NCI-H69 (cell line): ENCODE measurements at regions not wholly inside any gene's neighbourhood (a gene's known extent, or its start where the extent isn't known, plus 50 kb on each side); places are given as distances from the start of the nearest gene placed in this dataset.
"Not testable (repeated sequence)": the region's sequence is repeated elsewhere in the genome, so short reads cannot be mapped to it uniquely, and the experiment has no call there.

Source experiments
- DNase-seq: peaks from one replicate; lab custom pipeline; 2025; lab: John Stamatoyannopoulos, UW

DNA sequence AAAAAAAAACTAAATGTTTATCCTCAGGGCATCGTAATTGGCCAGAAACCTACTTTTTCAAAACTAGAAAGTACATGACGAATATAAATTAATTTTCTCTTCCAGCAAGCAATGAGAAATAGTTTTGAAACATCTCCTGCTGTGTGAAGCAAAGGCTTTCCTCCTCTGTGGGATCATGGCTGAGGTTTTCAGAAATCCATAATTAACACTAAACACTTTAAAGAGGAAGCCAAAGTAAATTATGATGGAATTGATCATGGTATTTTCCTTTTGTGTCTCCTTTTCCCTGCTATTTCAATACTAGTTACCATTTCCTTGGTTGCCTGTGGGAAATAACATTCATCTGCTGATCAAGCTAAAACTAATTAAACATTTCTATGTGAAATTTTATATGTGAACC lies 1413.8 kb upstream of the PCDH20 start:
- DNase-seq = peak; percentile 39

DNA sequence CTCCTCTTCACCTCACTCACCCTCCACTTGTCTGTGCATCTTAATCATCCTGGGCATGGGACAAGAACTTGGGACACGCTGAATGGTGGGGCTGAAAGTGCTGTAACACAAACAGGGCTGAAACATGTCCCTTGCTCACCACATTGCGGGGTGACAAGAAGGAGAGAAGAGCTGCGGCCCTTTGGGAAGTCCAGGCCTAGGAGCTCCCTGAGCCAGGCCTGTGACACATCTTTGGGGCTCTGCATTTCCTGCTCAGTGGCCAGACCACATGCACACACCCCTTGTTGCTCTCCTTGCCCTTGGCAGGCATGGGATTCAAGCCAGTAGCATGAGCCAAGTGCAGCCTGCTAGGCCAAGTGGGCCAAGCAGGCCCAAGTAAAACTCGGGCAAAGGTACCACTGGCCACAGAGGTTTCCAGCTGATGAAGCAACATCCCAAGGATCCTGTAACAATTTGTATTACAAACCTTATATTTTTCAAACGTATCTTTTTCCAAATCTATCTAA lies 1384.3 kb upstream of the PCDH20 start:
- no peak for DNase-seq

DNA sequence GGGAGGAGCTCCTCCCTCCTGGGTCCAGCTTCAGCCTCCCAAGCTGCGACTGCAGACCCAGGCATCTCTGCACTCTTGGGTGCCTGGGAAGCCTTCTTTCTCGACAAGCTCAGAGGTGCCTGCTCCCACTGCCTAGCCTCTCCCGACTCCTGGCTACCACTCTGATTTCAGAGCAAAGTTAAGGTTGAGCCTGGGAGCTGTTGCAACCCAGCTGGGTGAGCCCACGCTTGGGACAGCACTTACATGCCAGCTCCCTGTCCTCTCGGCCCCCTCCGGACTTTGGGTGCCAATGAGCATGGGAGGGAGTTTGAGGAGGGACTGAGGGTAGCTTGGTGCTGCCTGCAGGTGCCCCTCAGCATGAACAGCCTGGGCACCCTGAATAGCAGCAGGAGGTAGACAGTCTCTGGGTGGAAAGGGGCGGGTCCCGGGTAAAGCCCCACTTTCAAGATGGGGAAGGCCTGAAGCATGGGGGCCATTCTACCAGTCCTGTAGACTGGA lies 1383.4 kb upstream of the PCDH20 start:
- no peak for DNase-seq

DNA sequence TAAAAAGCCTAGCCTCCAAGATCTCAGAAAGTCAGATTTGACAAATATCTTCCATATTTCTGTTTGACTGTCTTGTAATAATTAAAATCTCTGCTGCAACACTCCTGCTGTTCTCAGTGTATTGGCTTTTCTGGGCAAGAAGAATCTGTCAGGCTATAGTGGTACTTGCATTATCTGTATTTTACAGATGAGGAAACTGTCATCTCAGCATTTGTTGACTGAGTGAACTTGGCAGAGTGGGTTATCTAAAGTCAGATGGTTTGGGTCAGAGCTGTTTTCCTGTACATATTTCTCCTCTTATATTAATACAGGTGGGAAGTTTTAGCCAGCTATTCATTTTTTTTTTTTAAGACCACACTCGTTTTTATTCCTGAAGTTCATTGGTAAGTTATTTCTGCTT lies 1378.2 kb upstream of the PCDH20 start:
- DNase-seq = no peak

DNA sequence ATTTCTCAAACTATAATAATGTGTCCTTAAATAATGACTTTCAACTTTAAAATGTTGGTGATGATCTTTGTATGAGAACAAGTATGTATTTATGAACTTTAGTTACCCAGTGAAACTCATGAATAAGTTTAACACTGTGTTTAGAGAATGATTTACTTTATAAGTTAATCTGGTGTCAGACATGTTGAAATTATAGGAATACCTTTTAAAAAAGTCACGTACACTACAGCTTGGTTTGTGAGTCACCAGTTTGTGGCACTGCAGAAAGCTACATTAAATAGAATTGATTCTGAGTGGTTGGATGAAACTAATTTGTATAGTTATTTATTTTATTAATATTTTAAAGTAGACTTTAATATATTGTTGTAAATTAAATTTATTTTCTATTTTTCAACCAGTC lies 1366.2 kb upstream of the PCDH20 start:
- DNase-seq = no peak

DNA sequence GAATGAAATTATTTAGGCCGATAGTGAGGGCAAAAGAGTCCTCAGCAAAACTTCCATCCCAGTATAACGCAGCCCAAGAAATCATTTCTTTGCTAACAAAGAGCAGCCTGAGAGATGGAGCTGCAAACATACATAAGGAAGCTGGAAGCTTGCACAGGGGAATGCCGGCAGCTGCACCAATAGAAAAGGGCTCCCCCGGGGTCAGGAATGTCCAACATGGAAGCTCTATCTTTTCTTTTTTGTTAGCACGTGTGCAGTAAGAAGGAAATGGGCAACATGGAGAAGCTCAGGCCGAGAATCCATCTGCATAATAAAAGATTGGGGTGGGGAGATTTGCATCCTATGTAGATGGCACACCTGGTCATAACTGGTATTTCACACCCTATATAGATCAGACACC lies 1363.5 kb upstream of the PCDH20 start:
- no peak for DNase-seq

DNA sequence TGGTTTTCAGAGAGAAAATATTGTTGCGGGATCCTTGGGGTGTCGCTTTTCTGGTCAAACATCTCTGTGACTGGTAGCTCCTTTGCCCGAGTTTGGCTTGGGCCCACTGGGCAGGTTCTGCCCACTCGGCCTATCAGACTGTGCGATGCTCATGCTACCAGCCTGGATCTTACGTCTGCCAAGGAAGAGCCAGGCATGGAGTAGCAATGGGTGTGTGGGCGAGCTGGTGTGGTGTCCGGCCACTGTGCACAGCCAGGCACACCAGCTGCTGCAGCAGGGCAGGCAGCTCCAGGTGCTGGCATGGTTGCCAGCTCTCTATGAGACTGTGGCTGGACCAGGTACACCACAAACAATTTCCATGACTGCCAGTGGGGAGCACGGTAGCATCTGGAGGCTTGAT lies 1351.8 kb upstream of the PCDH20 start:
- DNase-seq = peak; percentile 57

DNA sequence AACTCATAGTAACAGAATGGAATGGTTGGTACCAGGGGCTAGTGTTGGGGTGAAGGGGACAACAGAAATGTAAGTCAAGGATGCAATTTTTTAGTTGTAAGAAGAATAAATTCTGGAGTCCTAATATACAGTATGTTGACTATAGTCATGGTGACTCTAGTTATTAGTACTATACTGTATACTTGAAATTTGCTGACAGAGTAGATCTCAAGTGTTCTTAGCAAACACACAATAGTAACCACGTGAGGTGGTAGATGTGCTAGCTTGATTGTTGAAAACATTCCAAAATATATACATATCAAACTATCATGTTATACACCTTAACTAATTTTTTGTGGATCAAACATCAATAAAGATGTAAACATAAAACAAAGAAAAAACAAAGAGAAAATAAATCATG lies 1345.1 kb upstream of the PCDH20 start:
- no peak for DNase-seq

DNA sequence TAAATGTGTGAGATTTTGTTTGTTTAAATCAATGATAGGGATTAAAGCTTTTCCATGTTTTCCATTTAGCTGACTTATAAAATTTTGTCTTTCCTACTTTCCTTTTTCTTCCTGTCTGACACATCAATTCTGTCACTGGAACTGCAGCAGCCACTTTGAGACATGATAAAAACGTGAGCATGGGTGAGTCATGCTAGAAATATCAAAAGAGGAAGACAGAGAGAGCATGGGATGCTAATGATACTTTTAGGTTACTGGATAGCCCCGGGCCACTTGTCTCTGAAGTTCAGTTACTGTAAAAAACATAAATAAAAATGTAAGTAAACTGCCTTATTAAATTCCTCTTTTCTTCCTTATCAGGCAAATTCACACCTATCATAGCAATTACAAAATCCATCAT lies 1332.0 kb upstream of the PCDH20 start:
- DNase-seq = peak; percentile 42

DNA sequence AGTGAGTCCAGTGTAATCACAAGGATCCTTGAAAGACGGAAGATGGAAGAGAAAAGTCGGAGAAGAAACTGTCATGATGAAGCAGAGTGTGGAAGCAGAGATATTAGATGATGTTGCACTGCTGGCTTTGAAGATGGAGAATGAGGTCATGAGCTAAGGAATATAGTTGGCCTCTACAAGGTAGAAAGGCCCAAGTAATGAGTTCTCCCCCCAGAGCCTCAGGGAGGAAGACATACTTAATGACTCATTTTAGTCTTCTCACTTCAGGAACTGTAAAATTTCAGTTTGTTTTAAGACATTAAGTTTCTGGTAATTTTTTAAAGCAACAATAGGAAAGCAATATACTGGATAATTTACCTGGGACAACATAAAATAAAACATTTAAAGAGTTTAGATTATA lies 1331.5 kb upstream of the PCDH20 start:
- no peak for DNase-seq

DNA sequence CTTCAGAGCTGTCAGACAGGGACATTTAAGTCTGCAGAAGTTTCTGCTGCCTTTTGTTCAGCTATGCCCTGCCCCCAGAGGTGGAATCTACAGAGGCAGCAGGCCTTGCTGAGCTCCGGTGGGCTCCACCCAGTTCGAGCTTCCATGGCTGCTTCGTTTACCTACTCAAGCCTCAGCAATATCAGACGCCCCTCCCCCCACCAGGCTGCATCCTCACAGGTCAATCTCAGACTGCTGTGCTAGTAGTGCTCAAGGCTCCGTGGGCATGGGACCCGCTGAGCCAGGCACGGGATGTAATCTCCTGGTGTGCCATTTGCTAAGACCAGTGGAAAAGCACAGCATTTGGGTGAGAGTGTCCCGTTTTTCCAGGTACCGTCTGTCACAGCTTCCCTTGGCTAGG lies 1314.1 kb upstream of the PCDH20 start:
- not testable (repeated sequence) for DNase-seq

DNA sequence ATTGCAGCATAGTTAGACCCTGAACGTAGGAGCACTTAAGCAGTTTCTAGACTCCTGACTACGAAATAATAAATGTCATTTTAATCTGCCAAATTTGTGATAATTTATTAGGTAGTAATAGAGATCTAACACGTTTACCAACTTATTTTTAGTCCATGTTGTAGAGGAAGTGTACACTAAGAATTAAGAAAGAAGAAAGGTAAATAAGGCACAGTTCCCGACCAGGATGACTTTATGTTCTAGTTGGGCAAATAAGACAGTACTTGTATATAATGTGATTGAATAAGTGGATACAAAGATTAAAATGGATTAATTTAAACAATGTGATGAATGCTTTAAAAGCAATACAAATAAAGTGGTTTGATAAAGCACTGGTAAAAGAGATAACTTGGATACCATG lies 1306.2 kb upstream of the PCDH20 start:
- no peak for DNase-seq

DNA sequence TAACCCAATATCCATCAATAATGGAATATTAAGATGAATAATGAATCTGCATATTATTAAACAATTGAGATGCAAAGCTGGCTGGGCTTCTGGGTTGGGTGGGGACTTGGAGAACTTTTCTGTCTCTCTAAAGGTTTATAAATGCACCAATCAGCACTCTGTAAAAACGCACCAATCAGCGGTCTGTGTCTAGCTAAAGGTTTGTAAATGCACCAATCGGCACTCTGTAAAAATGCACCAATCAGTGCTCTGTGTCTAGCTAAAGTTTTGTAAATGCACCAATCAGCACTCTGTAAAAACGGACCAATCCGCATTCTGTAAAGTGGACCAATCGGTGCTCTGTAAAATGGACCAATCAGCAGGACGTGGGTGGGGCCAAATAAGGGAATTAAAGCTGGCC lies 1296.3 kb upstream of the PCDH20 start:
- not testable (repeated sequence) for DNase-seq

DNA sequence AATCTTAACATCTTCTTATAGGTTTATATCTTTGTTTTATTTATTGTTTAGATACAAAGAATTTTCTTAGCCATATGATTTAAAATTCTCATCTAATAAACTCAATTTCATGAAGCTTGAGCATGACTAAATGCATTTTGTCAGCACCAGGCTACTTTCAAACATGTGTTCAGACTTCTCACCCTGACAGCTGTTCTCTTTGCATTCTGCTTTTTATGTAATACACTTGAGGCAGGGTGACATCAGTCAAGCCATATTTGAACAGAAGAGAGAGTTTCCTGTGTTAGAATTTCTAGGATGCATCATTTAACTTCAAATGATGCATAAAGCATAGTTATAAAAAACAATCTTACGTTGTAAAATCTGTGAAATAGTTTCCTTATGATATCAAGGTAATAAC lies 1295.1 kb upstream of the PCDH20 start:
- DNase-seq = peak; percentile 75

DNA sequence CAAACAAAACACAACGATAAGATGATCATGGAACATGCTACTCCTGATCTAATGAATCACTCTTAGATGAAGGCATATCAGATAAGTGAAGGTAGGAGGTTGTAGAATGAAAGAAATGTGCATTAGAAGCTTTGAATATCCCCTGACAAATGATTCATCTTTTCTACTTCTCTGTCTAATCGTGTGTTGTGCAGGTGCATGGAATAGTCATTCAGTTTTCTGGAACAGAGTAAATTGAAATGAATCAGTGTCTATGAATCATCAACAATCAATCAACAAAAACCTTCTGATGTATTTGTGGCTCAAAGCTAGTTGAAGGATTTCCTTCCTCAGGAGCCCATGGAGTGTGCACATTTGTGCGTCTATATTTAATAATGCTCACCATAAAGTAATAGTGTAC lies 1290.4 kb upstream of the PCDH20 start:
- peak; percentile 25 for DNase-seq

DNA sequence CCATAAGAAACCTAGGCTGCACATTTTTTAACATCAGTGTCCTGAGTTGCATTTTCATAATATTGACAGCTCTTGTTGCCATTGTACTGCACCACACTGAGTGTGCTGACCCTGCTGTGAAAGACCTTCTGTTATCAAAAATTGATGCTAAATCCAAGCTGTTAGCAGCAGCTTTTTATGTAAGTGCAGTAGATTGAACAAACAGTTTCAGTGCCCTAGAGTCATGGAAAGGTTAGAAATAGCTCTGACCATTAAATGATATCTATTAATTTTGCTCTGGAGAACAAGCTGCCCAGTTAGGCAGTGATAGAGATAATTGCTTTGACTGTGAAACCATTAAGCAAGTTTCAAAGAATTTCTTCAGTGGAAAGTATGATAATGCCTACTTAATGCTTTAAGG lies 1289.2 kb upstream of the PCDH20 start:
- DNase-seq = peak; percentile 73

DNA sequence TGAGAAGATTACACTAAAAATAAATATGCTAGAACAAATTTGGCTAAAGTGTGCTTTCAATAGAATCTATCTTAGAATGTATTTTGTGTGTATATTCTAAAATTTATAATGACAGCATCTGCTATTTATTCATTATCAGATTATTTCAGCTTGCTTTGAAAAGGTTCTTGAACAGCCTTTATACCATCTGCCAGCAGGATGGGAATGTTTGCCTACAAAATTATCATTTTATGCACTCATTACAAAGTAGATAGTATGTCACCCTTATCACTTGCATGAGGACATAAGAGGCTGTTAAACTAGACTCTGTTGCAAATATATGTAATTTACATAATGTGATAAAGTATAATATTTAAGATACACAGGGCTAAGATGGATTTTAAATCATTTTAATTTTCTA lies 1286.9 kb upstream of the PCDH20 start:
- peak; percentile 80 for DNase-seq

DNA sequence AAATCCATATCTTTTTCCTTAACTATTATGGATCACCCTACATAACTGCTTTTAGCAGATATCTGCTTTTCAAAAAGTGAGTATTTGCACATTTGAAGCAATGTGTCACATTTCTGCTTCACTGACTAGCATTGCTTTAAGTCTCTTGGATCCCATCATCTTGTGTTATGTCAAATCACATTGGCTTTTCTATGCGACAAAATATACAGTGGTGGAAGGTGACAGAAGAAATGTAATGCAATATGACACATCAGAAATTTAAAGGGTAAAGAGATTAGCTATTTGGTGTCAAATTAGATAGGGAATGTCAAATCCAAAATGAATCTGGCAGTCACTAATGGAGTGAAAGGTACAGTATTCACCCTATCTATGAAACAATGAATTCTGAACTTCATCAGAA lies 1282.1 kb upstream of the PCDH20 start:
- no peak for DNase-seq

DNA sequence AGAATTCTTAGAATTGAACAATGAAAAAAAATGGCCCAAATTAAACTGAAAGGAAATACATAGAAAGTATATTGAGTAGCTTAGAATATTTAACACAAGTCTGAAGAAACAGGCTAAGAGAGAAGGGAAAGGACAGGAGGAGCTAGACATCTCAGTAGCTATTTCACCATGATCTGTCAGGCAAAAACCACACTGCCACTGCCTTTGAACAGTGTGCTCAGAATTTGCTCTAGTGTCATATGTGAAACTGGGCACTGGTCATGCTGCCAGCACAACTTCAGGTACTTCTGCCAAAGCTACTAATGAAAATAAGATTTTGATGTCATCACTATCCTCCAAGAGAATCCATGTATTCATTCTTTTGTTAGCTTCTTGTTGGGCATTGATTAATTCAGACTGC lies 1280.8 kb upstream of the PCDH20 start:
- no peak for DNase-seq

DNA sequence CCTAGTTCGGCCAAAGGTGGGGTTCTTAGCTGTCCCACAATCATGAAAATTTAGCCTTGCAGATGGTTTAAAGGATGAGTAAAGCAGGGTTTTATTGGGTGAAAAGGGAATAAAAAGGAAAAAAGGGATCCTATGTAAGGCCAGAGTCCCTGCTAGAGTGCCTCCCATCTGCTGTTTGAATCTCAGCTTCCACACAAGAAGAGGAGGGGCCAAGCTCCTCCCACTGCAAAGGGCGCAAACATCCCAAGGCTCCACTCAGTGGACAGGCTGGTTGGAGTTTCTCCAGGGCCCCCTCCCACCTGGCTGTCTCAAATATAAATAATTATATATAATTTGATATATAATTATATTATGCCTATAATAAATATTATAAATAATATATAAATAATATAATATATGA lies 1272.1 kb upstream of the PCDH20 start:
- DNase-seq = peak; percentile 63

DNA sequence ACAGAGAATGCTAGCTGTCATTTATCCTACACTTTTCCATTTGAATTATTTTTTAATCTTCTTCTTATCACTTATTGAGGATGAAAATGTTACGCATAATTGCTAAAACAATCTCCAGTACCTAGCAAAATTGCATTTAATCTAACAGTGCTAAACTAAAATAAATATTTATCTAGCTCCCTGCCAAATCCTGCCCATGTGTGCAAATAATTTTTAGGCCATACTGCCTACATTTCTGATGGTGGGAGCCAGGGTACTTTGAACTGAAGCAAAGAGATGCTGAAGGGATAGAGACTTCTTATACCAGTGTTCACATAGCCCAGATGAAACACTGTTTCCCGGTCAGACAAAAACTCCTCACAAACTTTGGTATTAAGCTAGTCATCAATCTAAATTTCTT lies 1268.7 kb upstream of the PCDH20 start:
- peak; percentile 81 for DNase-seq

DNA sequence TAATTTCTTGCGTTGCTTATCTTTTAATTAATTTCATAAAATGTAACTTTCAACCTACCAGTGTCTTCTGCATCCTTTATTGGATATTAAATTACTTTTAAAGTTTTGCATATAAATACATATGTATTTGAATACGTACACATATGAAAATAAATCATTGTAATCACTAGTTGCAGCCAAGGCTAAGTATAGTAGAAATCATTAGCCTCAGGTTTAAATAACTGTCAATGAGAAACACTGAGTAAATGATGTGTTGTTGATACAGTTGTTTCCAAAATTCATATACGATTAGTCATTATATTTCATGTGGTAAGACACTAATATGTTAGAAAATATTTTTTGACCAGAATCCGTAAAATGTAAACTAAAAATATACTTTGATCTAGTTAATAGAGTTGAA lies 1267.1 kb upstream of the PCDH20 start:
- DNase-seq = no peak

DNA sequence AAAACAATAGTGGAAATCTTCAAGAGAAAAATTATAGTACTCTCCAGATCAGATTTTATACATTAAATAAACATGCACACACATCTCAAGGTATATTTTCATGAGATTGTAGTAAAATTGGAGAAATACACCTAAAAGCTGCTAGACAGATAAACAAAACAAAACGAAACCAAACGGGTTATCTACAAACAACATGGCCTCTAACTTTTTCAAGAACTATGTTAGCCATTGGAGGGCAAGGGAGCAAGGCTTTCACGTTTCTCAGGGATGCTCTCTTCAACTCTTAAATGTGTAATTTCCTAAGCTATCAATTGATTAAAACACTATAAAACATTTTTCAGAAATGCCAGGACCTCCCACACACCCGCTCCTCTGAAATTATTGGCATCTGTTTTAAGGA lies 1262.4 kb upstream of the PCDH20 start:
- no peak for DNase-seq

DNA sequence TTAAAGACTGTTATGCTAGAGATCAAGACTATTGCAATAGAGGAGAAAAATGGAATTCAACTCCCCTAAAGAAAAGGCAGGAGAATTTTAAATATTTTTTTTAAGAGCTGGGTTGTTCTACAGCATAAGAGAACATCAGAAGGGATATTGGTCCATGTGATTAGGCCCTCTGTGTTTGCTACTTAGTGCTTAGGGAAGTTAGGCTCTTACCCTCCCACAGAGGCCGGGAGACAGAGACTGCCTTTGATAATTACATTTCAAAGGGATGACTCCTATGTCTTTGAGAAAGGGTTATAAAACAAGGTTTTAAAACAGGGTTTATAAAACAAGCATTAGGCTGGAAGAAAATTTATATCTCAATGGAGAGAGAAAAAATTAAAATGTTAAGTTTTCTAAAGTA lies 1248.1 kb upstream of the PCDH20 start:
- no peak for DNase-seq

DNA sequence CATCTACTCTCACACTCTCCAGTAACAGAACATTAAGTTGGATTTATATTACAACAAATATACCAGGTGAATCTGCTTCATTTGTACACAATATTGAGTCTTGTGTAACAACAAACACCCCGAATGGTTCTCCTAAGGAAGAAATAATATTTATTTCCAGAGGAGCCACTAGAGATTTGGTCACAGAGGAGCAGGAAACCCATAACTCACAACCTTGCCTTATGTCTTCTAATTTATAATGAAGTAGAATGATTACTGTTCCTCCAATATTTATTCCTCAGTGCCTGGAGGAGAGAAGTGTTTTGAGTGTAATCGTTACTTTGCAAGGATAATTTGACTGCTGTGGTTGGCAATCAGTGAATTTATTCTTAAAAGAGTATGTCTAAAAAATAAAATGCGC lies 1243.7 kb upstream of the PCDH20 start:
- no peak for DNase-seq
